Activated CD4-positive, alpha-beta T cell treated with anti-CD3 and anti-CD28 coated beads, Interleukin-2, amount 10 ng/mL, durations not matched to agents 7 days and 5 days (primary cell): ENCODE measurements at regions not wholly inside any gene's neighbourhood (a gene's known extent, or its start where the extent isn't known, plus 50 kb on each side); places are given as distances from the start of the nearest gene placed in this dataset.

Experiments used
- CTCF ChIA-PET: fragments of 350-600 bp; sonication (Branson Sonifier 250); formaldehyde crosslinking; loops from one replicate; lab custom pipeline; 2021; ENCODE audit warnings: antibody characterized with exemption; lab: Charles Lee
- POLR2A ChIA-PET: fragments of 350-600 bp; sonication (Branson Sonifier 250); formaldehyde crosslinking; loops from one replicate; lab custom pipeline; 2021; ENCODE audit warnings: antibody characterized with exemption; lab: Charles Lee
- DNase-seq: peaks from one replicate; pipeline ENCODE4 v3.0.0-alpha.2; 2020
- H3K27ac Mint-ChIP-seq: one replicate; pipeline ENCODE4 v1.8.0; 2021; ENCODE audit warnings: mild to moderate bottlenecking, moderate library complexity, mixed read lengths
- H3K27me3 Mint-ChIP-seq: one replicate; pipeline ENCODE4 v1.8.0; 2021; ENCODE audit warnings: mixed read lengths
- H3K36me3 Mint-ChIP-seq: one replicate; pipeline ENCODE4 v1.8.0; 2021; ENCODE audit warnings: low read depth, mixed read lengths
- H3K4me1 Mint-ChIP-seq: one replicate; pipeline ENCODE4 v1.8.0; 2021; ENCODE audit warnings: mixed read lengths
- H3K4me3 Mint-ChIP-seq: one replicate; pipeline ENCODE4 v1.8.0; 2021; ENCODE audit warnings: mild to moderate bottlenecking, moderate library complexity, mixed read lengths
- H3K9me3 Mint-ChIP-seq: one replicate; pipeline ENCODE4 v1.8.0; 2021; ENCODE audit warnings: mixed read lengths

DNA sequence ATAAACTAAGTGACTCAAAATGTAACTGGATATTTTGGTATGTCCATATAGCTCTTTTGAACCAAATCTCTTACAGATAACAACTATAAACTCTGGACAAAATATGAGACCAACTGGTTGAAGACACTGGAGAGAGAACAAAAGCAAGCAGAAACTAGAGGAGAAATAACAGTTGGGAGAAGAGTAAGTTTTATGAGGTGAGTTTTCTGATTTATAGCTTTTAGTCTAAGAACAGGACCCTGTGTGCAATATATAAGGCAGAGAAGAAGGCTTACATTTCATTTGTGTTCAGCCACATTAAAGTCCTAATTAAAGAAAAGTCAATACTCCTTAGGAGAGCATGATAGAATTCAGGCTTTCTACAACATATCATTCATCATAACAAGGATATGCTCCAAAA lies 71.0 kb upstream of the AMOTL1 start:
- POLR2A ChIA-PET: no interaction called here
- no peaks in the 10 kb centered on the region for H3K9me3 Mint-ChIP-seq
- no peak for DNase-seq
- H3K36me3 Mint-ChIP-seq: no peaks in the 10 kb centered on the region
- no peak overlapping the region for H3K4me3 Mint-ChIP-seq
- peaks cover 23% of the 10 kb centered on the region for H3K27me3 Mint-ChIP-seq
- H3K27ac Mint-ChIP-seq: no peak overlapping the region
- CTCF ChIA-PET: no interaction called here
- H3K4me1 Mint-ChIP-seq: no peaks in the 10 kb centered on the region

DNA sequence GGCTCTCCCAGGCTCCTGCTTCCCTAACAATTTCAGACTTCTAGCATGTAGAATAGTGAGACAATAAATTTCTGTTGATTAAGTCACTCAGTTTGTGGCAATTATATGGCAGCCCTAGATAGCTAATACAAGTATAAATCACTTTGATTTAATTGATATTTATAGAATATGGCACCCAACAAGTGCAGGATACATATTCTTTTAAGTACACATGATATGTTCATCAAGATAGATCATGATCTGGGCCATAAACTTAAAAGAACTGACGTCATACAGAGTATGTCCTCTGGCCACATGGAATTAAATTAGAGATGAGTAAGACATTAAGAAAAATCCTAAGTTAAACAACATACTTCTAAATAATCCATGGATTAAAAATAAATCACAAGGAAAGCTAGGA lies 67.5 kb upstream of the AMOTL1 start:
- peaks cover 34% of the 10 kb centered on the region for H3K27me3 Mint-ChIP-seq
- H3K36me3 Mint-ChIP-seq: no peaks in the 10 kb centered on the region
- no peaks in the 10 kb centered on the region for H3K4me1 Mint-ChIP-seq
- DNase-seq: no peak
- no peaks in the 10 kb centered on the region for H3K9me3 Mint-ChIP-seq
- H3K27ac Mint-ChIP-seq: no peak overlapping the region
- ChIA-PET POLR2A (no interaction called here), CTCF (no interaction called here)
- no peak overlapping the region for H3K4me3 Mint-ChIP-seq

DNA sequence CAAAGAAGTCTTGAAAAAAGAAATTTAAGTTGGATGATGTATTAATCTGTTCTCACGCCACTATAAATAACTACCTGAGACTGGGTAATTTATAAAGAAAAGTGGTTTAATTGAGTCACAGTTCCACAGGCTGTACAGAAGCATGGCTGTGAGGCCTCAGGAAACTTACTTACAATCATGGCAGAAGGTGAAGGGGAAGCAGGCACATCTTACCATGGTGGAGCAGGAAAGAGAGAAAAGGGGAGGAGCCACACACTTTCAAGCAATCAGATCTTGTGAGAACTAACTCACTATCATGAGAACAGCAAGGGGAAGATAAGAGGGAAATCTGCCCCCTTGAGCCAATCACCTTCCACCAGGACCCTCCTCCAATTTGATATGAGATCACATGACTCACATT lies 65.7 kb upstream of the AMOTL1 start:
- H3K36me3 Mint-ChIP-seq: no peaks in the 10 kb centered on the region
- CTCF ChIA-PET: no interaction called here

DNA sequence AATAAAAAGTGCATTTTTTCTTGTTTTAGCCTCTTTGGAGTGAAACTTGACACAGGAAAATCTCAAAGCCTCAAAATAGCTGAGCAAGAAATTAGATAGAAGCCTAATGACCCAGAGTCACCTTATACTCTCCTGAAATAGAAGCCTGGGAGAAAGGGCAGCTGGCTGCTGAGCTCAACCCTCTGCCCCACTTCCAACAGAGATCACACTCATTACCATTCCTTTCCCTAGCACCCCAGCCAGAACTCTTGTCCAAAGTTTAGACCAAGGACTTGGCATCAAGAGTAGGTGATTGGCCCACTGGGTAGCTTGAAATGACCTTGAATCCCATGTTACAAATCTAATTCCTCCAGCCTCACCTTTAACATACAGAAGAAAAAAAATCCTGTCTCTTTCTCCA lies 62.7 kb upstream of the AMOTL1 start:
- no peaks in the 10 kb centered on the region for H3K36me3 Mint-ChIP-seq
- H3K4me3 Mint-ChIP-seq: no peak overlapping the region

More for the DNA sequence above, 65.7 kb upstream of the AMOTL1 start:
- Mint-ChIP-seq H3K4me3 (no peak overlapping the region), H3K4me1 (no peaks in the 10 kb centered on the region), H3K27ac (no peak overlapping the region), H3K9me3 (no peaks in the 10 kb centered on the region), H3K27me3 (peaks cover 26% of the 10 kb centered on the region)
- DNase-seq: no peak
- POLR2A ChIA-PET: no interaction called here

DNA sequence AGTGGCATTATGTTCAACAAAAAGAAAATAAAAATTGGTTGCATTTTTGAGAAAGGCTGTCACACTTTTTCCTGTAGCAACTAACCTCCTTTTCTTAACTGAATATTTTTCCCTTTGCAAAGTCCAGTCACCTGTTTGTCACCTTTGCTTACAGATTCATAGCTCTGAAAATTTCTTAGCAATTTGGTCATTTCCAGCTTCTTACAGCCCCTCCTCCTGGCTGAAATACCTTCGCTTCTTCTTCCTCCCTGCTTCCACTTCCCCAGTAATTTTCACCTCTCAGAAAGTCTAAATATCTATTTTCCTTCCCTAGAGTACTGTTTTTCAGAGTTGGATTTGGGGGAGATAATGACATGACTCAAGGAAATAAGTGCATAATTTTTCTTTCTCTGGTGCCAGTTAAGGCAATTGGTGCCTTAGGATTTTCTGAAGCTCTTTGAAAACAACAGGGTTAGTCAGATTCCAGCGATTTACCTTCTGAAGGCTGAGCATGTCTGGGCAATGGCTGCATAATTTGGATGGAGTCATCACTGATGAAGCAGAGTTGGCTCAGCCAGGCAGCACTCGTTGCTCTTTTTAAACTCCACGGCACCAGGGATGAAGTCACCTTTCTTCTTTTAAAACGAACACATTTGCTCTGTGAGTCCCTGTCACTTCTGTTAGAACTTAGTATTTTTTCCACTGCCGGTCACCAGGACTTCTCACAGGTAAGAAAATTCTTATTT lies 62.1 kb upstream of the AMOTL1 start:
- ChIA-PET CTCF (no interaction called here), POLR2A (no interaction called here)
- Mint-ChIP-seq H3K4me1 (no peaks in the 10 kb centered on the region), H3K4me3 (no peak overlapping the region), H3K27me3 (peaks cover 18% of the 10 kb centered on the region), H3K27ac (no peak overlapping the region), H3K36me3 (no peaks in the 10 kb centered on the region), H3K9me3 (no peaks in the 10 kb centered on the region)
- no peak for DNase-seq

More for the DNA sequence above, 62.7 kb upstream of the AMOTL1 start:
- Mint-ChIP-seq H3K4me1 (no peaks in the 10 kb centered on the region), H3K27me3 (peaks cover 18% of the 10 kb centered on the region), H3K9me3 (no peaks in the 10 kb centered on the region), H3K27ac (no peak overlapping the region)
- ChIA-PET CTCF (no interaction called here), POLR2A (no interaction called here)
- DNase-seq: no peak

DNA sequence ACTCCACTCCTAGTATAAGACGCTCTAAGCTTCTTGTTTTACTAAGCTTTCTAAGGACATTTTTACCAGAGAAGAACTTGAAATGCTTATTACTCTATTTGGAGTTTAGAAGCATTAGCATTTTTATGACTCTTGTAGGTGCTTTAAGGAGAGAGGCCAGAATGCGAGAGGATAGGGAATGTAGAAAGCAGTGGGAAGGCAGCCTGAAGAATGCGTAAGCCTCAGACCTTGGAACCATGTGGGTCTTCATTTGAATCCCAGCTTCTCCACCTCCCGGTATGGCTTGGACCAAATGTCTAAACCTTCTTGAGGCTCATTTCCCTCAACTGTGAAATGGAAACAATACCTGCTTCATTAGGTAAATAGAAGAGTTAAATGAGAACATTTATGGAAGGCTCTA lies 60.0 kb upstream of the AMOTL1 start:
- Mint-ChIP-seq H3K9me3 (no peaks in the 10 kb centered on the region), H3K36me3 (no peaks in the 10 kb centered on the region), H3K27ac (no peak overlapping the region), H3K4me1 (no peaks in the 10 kb centered on the region), H3K4me3 (no peak overlapping the region), H3K27me3 (peaks cover 16% of the 10 kb centered on the region)
- ChIA-PET CTCF (no interaction called here), POLR2A (no interaction called here)
- DNase-seq: no peak

DNA sequence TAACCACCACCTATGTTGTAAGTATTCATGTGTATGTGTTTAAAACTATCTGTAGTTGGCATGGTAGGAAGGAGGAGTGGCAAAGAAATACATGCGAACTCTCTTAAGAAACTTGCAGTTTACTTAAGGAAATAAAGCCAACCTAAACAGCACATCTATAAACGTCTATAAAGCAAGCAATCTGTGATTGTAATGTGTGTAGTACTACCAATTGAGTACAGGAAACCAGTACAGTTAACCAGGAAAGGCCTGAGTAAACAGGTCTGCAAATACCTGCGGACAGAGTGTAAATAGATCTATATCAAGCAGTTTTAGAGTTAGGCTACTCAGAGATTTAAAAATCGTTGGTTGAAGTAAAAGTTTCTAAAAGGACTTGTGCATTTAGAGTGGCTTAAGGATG lies 59.5 kb upstream of the AMOTL1 start:
- DNase-seq: no peak
- Mint-ChIP-seq H3K27ac (no peak overlapping the region), H3K27me3 (peaks cover 17% of the 10 kb centered on the region), H3K4me1 (no peaks in the 10 kb centered on the region), H3K9me3 (no peaks in the 10 kb centered on the region), H3K4me3 (no peak overlapping the region), H3K36me3 (no peaks in the 10 kb centered on the region)
- POLR2A ChIA-PET: no interaction called here
- CTCF ChIA-PET: no interaction called here

DNA sequence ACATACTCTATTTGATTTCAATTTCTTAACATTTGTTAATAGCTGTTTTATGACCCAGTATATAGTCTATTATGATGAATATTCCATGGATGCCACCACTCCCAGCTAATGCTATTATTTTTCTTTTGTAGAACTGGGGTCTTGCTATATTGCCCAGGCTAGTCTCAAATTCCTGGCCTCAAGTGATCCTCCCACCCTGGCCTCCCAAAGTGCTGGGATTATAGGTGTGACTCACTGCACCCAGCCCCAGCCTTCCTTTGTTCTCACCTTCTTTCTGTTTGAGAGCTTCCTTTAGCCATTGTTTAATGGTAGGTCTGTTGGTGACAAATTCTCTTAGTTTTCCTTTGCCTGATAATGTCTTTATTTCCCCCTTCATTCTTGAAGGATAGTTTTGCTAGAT lies 52.9 kb upstream of the AMOTL1 start:
- CTCF ChIA-PET: interaction anchor here (1.8 kb wide), 1 partner anchor 16 kb away, joined by 4 read pairs; no protein-coding TSS in a partner anchor
- no peaks in the 10 kb centered on the region for H3K36me3 Mint-ChIP-seq

DNA sequence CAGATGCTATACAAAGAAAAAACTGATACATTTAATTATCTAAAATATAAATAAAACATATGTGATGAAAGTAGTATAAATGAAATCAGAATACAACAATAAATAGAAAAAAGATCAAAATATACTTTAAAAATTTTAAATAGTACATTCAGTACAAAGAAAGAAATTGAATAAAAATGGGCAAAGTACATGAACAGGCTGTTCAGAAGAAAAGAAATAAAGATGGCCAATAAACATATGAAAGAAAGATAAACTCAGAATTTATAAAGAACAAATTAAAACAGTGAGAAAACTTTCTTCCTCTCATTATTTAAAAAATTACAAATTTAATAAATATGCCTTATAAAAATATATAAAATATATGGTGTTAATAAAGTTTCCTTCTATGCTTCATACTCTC lies 50.5 kb upstream of the AMOTL1 start:
- Mint-ChIP-seq H3K4me1 (no peaks in the 10 kb centered on the region), H3K27ac (no peak overlapping the region), H3K9me3 (no peaks in the 10 kb centered on the region), H3K4me3 (no peak overlapping the region), H3K36me3 (no peaks in the 10 kb centered on the region), H3K27me3 (peaks cover 60% of the 10 kb centered on the region)
- POLR2A ChIA-PET: no interaction called here
- CTCF ChIA-PET: no interaction called here
- DNase-seq: no peak

More for the DNA sequence above, 52.9 kb upstream of the AMOTL1 start:
- Mint-ChIP-seq H3K9me3 (no peaks in the 10 kb centered on the region), H3K27ac (no peak overlapping the region), H3K4me3 (no peak overlapping the region), H3K27me3 (peaks cover 45% of the 10 kb centered on the region), H3K4me1 (no peaks in the 10 kb centered on the region)
- no peak for DNase-seq
- POLR2A ChIA-PET: no interaction called here
